CD1c-positive myeloid dendritic cell (primary cell): ENCODE measurements at regions not wholly inside any gene's neighbourhood (a gene's known extent, or its start where the extent isn't known, plus 50 kb on each side); places are given as distances from the start of the nearest gene placed in this dataset.
"Not testable (repeated sequence)": the region's sequence is repeated elsewhere in the genome, so short reads cannot be mapped to it uniquely, and the experiment has no call there.

ENCODE experiments used
- DNase-seq: peaks from one replicate; pipeline ENCODE4 v3.0.0-alpha.2; 2016; ENCODE audit errors: extremely low spot score

DNA sequence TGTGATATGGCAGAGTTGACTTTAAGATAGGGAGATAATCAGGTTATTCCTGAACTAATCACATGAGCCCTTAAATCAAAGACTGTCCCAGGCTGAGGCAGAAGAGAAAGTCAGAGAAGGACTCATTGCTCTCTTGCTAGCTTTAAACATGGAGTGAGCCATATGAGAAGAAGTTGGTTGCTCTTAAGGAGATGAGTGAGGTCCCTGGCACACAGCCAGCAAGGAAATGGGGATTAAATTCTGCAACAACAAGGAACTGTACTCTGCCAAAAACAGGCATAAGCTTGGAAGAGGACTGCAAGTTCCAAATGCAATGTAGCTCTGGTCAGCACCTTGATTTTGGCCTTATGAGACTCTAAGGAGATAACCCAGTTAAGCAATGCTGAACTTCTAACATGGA is 457.0 kb downstream of the PLOD2 start:
- DNase-seq, result no peak

DNA sequence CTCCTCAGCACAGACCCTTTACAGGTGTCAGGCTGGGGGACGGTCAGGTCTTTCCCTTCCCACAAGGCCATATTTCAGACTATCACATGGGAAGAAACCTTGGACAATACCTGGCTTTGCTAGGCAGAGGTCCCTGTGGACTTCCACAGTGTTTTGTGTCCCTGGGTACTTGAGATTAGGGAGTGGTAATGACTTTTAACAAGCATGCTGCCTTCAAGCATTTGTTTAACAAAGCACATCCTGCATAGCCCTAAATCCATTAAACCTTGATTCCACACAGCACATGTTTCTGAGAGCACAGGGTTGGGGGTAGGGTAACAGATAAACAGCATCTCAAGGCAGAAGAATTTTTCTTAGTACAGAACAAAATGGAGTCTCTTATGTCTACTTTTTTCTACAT is 451.2 kb downstream of the PLOD2 start:
- DNase-seq, result not testable (repeated sequence)

DNA sequence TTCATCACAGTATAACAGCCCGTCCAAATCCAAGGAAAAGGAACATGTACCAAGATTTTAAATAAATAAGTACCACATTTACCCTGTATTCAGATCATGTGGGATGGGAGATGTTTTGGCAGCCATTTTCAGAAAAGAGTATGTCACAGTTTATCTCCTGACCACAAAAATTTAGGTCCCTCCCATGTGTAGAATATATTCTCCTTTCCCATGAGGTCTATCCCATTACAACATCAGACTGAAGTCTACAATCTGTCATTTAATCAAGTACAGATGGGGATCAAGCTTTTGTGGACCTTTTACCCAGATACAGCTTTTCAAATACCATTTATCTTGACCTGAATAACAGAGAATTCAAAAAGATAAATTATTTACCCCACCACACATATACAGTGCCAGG is 444.5 kb downstream of the PLOD2 start:
- no peak for DNase-seq

DNA sequence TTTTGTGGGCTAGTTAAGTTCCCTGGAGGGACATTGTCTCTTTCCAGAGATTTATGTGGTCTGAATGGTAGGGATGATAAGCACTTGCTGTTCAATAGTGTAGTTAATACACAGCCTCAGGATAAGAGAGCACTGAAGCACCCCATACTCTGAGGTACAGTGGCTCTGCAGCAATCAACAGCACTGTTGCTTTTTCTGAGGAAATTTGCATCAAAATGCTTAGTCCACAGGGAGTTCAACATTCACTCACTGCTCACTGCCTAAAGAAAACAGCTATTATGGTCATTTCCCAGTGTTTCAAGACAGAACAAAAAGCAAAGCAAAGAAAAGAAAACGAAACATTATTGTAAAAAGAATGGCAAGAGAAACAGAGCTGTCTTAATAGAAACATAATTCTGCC is 441.9 kb downstream of the PLOD2 start:
- no peak for DNase-seq

DNA sequence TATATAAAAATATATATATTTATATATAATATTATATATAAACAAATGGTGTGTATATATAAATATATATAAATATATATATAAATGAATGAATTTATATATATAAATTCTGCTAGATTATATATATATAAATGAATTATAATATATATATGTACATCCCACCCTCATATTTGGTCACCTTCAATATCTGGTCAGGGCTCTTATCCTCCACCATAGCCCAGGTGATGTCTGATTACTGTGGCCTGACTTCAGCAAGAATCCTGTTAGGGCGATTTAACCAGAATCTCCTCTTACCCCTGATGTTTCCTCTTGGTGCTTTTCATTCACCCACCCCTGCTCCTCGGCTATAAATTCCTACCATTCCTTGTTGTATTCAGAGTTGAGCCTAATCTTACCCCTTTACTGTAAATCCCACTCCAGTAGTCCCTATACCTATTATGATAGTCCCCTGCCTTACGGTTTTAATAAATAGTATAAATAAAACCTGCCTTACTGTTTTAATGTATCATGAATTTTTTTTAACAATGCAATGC is 439.6 kb downstream of the PLOD2 start:
- DNase-seq, result no peak

DNA sequence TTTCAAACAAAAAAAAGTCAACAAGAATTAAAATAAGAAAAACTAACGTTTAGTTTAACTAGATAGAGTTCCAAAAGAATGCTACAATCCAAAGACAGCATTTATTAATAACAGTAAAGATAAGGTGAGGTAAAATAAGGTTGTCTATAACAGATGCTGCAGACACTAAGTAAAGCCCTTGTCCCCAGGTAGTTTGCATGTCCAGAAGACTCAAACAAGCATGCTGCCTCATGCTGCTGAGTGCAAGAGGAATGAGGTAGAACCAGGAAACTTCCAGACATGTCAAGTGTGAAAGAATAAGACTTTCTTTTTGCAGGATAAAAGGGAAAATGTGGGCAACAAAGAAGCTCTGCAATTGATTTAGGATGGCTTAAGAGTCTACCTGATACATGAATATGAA is 439.2 kb downstream of the PLOD2 start:
- DNase-seq, result no peak

DNA sequence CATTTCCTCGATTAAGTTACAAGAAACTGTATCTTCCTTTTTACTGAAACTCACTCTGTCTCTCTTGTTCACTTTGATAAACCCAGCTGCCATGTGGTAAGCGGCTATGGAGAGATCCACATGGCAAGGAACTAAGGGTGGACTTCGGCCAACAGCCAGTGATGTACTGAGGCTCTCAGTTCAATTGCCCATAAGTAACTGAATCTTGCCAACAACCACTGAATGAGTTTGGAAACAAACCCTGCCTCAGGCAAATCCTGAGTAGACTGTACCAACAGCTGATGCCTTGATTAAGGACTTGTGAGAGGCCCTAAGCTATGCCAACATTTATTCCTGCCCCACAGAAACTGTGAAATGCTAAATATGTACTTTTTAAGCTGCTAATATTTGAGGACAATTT is 433.5 kb downstream of the PLOD2 start:
- DNase-seq, result no peak

DNA sequence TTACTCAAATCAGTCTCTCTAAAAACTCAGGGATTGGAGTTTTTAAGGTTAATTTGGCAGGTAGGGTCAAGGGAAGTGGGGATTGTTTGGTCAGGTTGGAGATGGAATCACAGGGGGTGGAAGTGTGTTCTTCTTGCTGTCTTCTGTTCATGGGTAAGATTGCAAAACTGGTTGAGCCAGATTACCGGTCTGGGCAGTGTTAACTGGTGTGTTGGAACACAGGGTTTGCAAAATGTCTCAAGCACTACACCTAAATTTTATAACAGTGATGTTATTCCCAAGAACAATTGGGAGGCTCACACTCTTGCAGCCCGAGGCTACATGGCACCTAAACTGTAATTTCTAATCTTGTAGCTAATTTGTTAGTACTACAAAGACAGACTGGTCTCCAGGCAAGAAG is 425.4 kb downstream of the PLOD2 start:
- no peak for DNase-seq

DNA sequence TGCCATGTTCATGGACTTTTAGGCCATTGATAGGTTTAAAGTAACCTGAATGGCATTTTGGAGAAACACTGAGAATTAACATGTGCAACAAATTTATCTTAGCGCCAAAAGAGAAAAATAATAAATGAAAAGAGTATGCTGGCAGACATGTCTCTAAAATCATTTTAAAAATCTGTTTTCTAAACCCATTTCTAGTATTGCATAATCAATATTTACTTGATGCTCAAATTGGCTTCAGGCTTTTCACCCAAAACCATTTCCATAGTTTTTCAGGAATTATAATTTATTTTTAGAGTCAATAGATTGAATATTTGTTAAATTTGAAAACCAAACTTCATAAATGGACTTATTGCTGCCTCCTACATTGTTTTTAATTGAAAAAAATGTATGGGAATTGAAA is 423.0 kb downstream of the PLOD2 start:
- DNase-seq, result no peak

DNA sequence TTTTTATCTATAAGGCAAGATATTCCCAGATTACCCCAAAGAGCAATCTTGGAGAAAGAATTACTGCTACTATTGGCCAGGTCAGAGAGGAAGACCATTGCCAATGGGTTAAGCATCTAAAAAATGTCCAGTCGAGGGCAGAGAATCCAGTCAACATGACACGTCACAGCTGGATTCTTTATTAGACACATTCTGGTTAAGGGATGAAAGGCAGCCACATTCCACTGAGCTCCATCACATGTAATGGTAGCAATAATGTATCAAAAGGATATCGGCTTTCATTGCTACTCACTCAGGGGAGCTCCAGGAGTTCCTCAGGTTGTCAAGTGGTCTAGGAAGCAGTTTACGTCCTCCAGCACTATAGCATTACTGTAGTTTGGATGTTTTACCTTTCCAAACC is 421.1 kb downstream of the PLOD2 start:
- no peak for DNase-seq

DNA sequence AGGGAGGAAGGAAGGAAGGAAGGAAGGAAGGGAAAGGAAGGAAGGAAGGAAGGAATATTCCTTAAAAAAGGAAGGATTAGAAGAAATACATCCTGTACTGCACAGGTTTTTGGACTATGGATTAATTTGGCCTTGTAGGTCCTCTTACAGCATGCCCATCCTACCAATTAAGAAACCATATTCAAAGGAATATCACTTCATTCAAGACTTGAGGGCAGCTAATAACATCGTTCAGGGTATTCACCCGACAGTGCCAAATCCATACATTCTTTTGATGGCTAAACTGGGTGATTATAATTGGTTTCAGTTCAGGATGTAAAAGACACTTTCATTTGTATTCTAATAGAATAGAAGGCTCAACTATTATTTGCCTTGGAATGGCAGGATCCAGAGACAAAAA is 410.3 kb downstream of the PLOD2 start:
- DNase-seq, result no peak

DNA sequence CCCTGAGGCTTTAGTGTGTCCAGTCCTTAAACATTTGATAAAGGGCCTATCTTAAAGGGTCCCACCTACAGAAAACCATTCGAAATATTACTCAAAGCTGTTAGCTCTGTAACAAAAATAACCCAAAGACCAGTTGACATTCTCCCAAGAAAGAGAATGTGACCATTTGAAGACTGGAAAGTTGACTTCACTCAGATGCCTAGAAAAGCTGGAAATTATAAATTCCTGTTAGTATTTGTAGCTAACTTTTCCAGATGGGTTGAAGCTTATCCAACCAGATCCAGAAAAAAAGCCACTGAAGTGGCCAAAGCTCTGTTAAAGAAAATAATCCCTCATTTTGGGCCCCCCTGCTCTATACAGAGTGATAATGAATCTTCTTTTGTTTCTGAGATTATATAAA is 408.4 kb downstream of the PLOD2 start:
- DNase-seq, result no peak

DNA sequence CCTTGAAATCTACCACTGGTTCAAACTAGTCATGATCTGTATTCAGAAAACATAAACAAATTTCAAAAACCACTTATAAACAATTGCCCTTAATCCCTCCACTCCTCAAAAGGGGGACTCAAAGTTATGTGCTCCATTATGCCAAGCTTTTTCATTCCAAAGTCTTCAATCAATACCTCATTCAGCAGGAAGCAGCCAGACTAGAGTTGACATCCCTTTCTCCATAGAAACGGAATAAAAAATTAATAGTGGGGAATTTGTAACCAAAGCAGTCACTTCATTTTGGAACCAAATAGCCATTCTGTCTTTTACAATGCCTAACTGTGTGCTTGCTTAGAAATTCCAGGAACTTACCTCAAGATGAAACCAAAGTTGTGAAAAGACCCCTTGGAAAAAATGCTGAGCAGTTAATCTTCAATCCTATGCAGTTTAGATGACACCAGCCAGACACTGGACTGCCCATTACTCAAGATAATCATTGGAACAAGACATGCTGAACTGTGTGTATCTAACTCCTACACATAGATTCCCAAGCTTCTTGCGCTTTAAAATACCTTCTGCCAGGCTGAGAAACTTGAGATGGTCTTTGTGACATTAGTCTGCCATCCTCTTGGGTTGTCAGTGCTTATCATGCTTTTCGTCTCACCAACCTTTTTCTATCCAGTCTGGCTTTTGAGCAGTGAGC is 406.2 kb downstream of the PLOD2 start:
- no peak for DNase-seq

DNA sequence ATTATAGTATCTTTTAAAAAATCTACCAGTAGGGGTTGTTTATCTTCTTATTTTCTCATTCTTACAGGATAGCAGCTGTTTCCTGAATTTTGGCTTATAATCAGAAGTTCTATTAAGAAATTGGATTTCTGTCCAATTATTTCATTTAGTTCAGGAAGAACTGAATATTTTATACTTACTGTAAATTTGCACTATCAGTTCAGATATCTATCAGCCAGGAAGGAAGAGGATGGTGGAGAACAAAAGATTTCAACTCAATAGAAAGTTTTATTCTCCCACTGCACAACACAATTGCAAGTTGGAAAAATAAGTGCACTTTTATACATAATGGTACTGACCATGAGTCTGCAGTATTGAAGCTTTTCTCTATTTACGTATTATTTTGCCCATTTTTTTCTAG is 400.9 kb downstream of the PLOD2 start:
- no peak for DNase-seq

DNA sequence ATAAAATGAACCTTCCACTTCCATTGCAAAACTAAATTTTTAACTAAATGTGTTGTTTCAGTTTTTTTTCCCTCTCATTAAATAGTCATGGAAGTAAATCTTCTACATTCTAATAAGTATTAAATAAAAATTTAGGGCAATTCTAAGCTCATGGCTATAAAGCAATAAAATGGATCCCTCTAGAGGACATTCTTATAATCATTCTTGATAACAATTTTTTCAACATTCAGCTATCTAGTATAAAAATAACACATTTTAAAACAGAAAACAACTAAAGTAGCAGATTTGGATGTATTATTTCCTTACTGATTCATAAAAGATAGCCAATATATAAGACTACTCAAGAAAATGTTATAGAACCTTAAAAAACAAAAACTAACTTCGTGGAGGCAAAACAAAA is 393.1 kb downstream of the PLOD2 start:
- no peak for DNase-seq

DNA sequence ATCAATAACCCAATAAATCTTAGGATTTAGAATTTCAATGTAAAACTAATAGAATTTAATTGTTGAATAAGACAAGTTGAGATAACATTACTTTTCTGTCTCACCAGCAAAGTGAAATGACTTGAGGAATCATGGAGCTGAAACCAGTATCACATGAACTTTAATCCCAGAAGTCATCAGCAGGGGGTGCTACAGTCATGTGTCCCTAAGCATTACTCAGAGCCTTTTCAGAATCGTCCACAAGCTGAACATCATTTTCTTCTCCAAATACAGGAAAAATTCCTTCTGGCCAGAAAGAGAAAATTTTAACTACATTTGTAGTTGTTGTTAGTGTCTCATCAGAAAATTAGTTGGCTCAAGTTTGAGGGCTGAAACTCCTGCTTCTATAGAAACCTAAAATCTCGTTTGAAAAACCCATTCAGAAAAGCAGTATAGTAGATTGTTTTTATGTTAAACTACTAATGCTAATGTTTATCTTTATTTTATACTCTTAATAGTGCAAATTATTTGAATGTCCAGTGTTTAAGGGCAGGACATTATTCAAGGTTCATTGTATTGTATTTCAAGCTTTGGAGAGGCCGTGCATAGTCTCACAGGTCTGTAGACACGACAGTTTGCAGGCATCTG is 384.1 kb downstream of the PLOD2 start:
- DNase-seq, result peak; percentile 17

DNA sequence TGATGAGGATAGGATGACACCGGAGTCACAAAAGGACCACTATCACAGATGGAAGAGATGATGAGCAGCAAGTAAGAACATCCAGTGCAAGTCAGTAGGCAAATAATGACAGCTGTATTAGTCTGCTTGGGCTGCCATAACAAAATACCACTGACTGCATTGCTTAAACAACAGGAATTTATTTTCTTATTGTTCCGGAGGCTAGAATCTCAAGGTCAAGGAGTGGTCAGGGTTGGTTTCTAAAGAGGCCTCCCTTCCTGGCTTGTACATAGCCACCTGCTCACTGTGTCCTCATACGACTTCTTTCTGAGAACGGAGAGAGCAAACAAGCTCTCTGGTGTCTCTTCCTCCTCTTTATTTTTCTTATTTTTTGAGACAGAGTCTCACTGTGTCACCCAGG is 380.7 kb downstream of the PLOD2 start:
- no peak for DNase-seq

DNA sequence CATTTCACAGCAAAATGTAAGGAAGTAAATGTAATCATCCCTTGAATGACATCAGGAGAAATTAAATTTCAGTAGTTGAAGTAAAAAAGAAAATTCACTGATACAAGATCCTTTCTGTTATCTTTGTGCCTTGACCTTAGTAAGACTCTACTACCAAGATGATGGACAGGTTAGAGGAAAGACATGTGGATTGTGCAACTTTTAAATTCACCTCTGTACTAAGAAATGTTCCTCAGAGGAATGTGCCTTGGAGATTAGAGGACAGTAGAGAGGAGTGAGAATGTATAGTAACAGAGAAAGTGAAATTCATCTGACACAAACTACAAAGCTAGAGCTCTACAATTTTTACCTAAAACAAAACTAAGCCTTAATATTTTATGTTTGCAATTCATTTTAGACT is 375.3 kb downstream of the PLOD2 start:
- DNase-seq, result no peak

DNA sequence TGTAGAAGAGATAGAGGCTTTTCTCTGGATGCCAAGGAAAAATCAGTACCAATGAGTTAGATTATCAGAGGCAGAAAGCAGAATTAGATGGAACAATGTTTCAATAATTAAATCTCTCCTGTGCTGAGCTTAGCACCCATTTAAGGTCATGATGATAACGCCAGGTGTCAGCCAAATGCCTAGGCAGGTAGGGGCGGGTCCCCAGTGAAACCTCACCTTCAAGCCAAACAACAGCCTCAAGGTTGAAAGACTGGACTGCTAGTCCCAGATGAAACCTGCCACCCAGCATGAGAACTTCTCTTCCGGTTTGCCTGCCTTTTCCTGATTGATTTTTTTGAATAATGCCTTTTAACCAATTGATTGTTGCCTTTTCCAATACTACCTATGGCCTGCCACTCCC is 363.0 kb downstream of the PLOD2 start:
- no peak for DNase-seq

DNA sequence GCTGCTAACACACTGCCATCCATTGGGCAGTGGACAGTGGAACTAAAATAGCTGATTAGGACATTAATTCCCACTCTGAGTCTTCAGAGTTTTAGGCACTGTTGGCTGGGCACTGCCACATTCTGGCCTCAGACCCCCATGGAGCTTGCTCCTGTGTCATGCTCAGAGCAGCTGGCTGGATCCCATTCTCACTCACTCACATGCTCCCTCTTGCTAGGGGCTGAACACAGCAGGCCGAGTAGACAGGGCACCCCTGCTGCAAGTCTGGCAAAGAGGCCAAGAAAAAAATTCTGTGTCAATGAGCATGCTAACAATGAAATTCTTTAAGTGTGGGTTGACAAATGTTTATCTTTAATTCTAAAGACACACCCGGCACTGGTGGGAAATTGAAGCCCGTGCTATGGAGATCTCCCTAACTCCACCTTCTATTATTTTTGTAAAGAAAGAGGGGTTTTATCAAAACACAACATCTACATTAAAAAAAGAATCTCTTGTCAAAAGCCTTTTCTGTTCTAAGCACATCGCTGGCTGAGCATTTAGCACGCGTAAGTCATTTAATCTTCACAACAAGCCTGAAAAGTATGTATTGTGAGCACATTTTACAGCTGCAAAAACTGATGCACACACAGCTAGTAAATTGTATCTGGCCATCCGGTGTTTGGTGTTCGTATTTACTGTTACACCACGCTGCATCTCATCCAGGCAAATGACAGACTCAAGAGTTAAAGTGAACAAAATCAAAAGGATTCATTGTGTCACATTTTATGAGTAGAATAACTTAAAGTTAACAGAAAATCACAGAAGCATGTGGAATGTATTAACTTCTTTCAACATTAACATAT is 362.1 kb downstream of the PLOD2 start:
- no peak for DNase-seq

DNA sequence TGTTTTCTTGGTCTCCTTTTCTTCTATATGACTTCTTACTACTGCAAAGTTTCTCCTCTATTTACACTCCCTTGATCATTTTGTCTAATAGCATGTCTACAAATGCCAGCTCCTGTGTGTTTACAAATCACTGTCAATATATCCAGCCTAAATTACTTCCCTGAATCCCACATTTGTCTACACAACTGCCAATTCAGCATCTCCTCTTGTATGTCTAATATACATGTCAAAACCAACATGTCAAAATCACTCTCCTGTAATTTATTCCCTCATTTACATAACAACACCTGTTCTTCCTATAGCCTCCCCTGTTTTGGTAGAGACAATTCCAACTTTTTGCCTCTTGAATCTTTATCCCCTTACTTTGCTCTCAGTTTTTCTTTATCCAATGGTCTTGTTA is 359.3 kb downstream of the PLOD2 start:
- no peak for DNase-seq

DNA sequence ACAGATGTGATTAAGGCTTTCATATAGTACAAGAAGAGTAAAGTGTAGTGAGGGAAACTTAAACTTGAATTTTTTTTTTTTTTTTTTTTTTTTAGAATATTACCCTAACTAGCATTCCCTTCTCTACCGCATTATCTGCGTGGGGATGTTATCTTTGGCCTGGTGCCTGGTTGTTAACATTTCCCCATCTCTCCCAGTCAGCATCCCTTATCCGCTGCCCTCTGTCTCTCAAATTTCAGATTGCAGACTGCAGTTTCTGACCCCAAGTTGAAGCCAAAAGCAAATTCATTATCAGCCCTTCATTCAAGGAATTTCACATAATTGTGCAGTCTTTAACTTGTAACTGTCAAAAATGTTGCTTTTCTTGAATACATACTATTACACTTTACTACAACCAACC is 353.0 kb downstream of the PLOD2 start:
- no peak for DNase-seq

DNA sequence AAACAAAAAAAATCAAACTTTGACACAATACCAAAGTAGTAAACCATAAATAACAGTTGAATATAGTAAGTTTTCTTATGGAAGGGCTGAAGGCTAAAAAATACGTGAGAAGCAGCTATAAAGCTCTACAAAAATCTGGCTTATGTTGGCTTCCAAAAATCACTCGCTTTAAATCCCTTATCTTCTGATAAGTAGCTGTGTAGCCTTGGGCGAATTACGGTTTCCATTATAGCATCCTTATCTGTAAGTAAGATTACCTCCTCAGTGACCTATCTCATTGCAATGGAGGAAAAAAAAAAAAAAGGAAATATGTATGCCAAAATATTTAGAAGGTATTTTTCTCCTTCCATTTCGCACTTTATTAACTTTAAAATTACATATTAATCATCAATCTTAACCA is 348.6 kb downstream of the PLOD2 start:
- DNase-seq, result no peak
